Nephron (organoid): ENCODE measurements at regions not wholly inside any gene's neighbourhood (a gene's known extent, or its start where the extent isn't known, plus 50 kb on each side); places are given as distances from the start of the nearest gene placed in this dataset.

Experiments used
- H3K27ac Mint-ChIP-seq, 3 experiments: 2 replicates each; pipeline ENCODE4 v1.8.0; 2020; ENCODE audit warnings: mixed read lengths in 3 of 3, mild to moderate bottlenecking in 2 of 3, moderate library complexity in 1 of 3
- H3K27me3 Mint-ChIP-seq: 2 replicates; pipeline ENCODE4 v1.8.0; 2021; ENCODE audit warnings: low read depth, mild to moderate bottlenecking, moderate library complexity, mixed read lengths
- H3K36me3 Mint-ChIP-seq: 2 replicates; pipeline ENCODE4 v1.8.0; 2020; ENCODE audit warnings: low read depth, mixed read lengths
- H3K4me1 Mint-ChIP-seq: 2 replicates; pipeline ENCODE4 v1.8.0; 2020; ENCODE audit warnings: mixed read lengths
- H3K4me3 Mint-ChIP-seq, 3 experiments: 2 replicates each; pipeline ENCODE4 v1.8.0; 2020; ENCODE audit warnings: mild to moderate bottlenecking in 3 of 3, mixed read lengths in 3 of 3, moderate library complexity in 2 of 3
- H3K9me3 Mint-ChIP-seq: 2 replicates; pipeline ENCODE4 v1.8.0; 2020; ENCODE audit warnings: mixed read lengths
- CTCF ChIP-seq, 3 experiments: fragments of 200-600 bp; sonication (generic); IDR thresholded peaks; one replicate each; pipeline ENCODE4 v1.5.0; 2021; ENCODE audit warnings: antibody characterized with exemption in 3 of 3; ENCODE audit not compliant: unreplicated experiment in 3 of 3

GRCh38 chr14:49056021-49056420, 530.2 kb downstream of the RPS29 start:
- no peak overlapping the region for H3K4me3 Mint-ChIP-seq
- H3K9me3 Mint-ChIP-seq = no peaks in the 10 kb centered on the region
- H3K36me3 Mint-ChIP-seq = no peaks in the 10 kb centered on the region
- no peak for TF ChIP-seq CTCF (IDR thresholded peaks at IDR 0.05; ENCODE audit: unreplicated experiment in 3 of 3)
- no peaks in the 10 kb centered on the region for H3K27me3 Mint-ChIP-seq
- H3K27ac Mint-ChIP-seq = peak overlapping the region in 1 of 3 experiments; percentile 37
- peaks cover 37% of the 10 kb centered on the region for H3K4me1 Mint-ChIP-seq

GRCh38 chr14:49052521-49052920, 533.7 kb downstream of the RPS29 start:
- peaks cover 10% of the 10 kb centered on the region for H3K9me3 Mint-ChIP-seq
- H3K27ac Mint-ChIP-seq = peak overlapping the region; percentile 61 to 79 (median 64)
- H3K4me1 Mint-ChIP-seq = peaks cover 29% of the 10 kb centered on the region
- H3K4me3 Mint-ChIP-seq = no peak overlapping the region
- no peak for TF ChIP-seq CTCF (IDR thresholded peaks at IDR 0.05; ENCODE audit: unreplicated experiment in 3 of 3)
- no peaks in the 10 kb centered on the region for H3K36me3 Mint-ChIP-seq
- H3K27me3 Mint-ChIP-seq = no peaks in the 10 kb centered on the region

- no peak for TF ChIP-seq CTCF (IDR thresholded peaks at IDR 0.05; ENCODE audit: unreplicated experiment in 3 of 3)
- Mint-ChIP-seq H3K4me1 (peaks cover 29% of the 10 kb centered on the region), H3K27me3 (no peaks in the 10 kb centered on the region), H3K4me3 (no peak overlapping the region), H3K27ac (peak overlapping the region in 2 of 3 experiments; percentile 64 to 79), H3K36me3 (no peaks in the 10 kb centered on the region), H3K9me3 (peaks cover 10% of the 10 kb centered on the region)
Observed at GRCh38 chr14:49051328-49052060, 534.7 kb downstream of the RPS29 start.

GRCh38 chr14:49050822-49051221, 535.4 kb downstream of the RPS29 start:
- Mint-ChIP-seq H3K27ac (peak overlapping the region in 1 of 3 experiments; percentile 48), H3K9me3 (peaks cover 10% of the 10 kb centered on the region), H3K27me3 (no peaks in the 10 kb centered on the region), H3K4me3 (no peak overlapping the region), H3K36me3 (no peaks in the 10 kb centered on the region), H3K4me1 (peaks cover 26% of the 10 kb centered on the region)
- no peak for TF ChIP-seq CTCF (IDR thresholded peaks at IDR 0.05; ENCODE audit: unreplicated experiment in 3 of 3)

GRCh38 chr14:49049711-49050110, 536.5 kb downstream of the RPS29 start:
- H3K27ac Mint-ChIP-seq = no peak overlapping the region

More at GRCh38 chr14:49049711-49050110, 536.5 kb downstream of the RPS29 start:
- H3K27me3 Mint-ChIP-seq = no peaks in the 10 kb centered on the region
- H3K4me1 Mint-ChIP-seq = peaks cover 25% of the 10 kb centered on the region
- H3K36me3 Mint-ChIP-seq = no peaks in the 10 kb centered on the region
- no peak for TF ChIP-seq CTCF (IDR thresholded peaks at IDR 0.05; ENCODE audit: unreplicated experiment in 3 of 3)
- peaks cover 10% of the 10 kb centered on the region for H3K9me3 Mint-ChIP-seq
- no peak overlapping the region for H3K4me3 Mint-ChIP-seq
